H9 (cell line): ENCODE measurements at regions not wholly inside any gene's neighbourhood (a gene's known extent, or its start where the extent isn't known, plus 50 kb on each side); places are given as distances from the start of the nearest gene placed in this dataset.

ENCODE experiments used
- DNase-seq: peaks from one replicate; pipeline ENCODE4 v3.0.0-alpha.2; 2017
- H2AFZ ChIP-seq: one replicate; pipeline ENCODE4 v1.6.1; 2013; ENCODE audit warnings: mild to moderate bottlenecking, low read length, control low read depth, moderate library complexity
- H2AK5ac ChIP-seq: 2 replicates; pipeline ENCODE4 v1.6.1; 2013; ENCODE audit warnings: low read length, control low read depth, mixed read lengths; ENCODE audit not compliant: insufficient read length
- H2BK120ac ChIP-seq: one replicate; pipeline ENCODE4 v1.6.1; 2013; ENCODE audit warnings: low read depth, mild to moderate bottlenecking, low read length, control low read depth, inconsistent platforms; ENCODE audit not compliant: poor library complexity, severe bottlenecking
- H2BK12ac ChIP-seq: 2 replicates; pipeline ENCODE4 v1.6.1; 2013; ENCODE audit warnings: low read length, control low read depth, mixed read lengths, low read depth; ENCODE audit not compliant: insufficient read length
- H2BK15ac ChIP-seq: 2 replicates; pipeline ENCODE4 v1.6.1; 2013; ENCODE audit warnings: low read depth, low read length, control low read depth
- H2BK20ac ChIP-seq: one replicate; pipeline ENCODE4 v1.6.1; 2013; ENCODE audit warnings: low read depth, mild to moderate bottlenecking, low read length, control low read depth, inconsistent platforms; ENCODE audit not compliant: poor library complexity, severe bottlenecking
- H2BK5ac ChIP-seq: 2 replicates; pipeline ENCODE4 v1.6.1; 2013; ENCODE audit warnings: low read length, control low read depth, mixed read lengths; ENCODE audit not compliant: insufficient read length
- H3K14ac ChIP-seq: 2 replicates; pipeline ENCODE4 v1.6.1; 2013; ENCODE audit warnings: low read length, control low read depth; ENCODE audit not compliant: insufficient read depth
- H3K18ac ChIP-seq: 2 replicates; pipeline ENCODE4 v1.6.1; 2013; ENCODE audit warnings: low read depth, mild to moderate bottlenecking, mixed read lengths, low read length, control low read depth; ENCODE audit not compliant: insufficient read length
- H3K23ac ChIP-seq: 2 replicates; pipeline ENCODE4 v1.6.1; 2013; ENCODE audit warnings: low read length, control low read depth, mixed read lengths, low read depth; ENCODE audit not compliant: insufficient read length
- H3K23me2 ChIP-seq: 2 replicates; pipeline ENCODE4 v1.6.1; 2013; ENCODE audit warnings: low read depth, mild to moderate bottlenecking, mixed read lengths, low read length, control low read depth; ENCODE audit not compliant: insufficient read length, poor library complexity, severe bottlenecking
- H3K27ac ChIP-seq: 2 replicates; pipeline ENCODE4 v1.5.1; 2013; ENCODE audit warnings: low read length, control low read depth, mixed read lengths, low read depth; ENCODE audit not compliant: insufficient read length
- H3K27me3 ChIP-seq: 2 replicates; pipeline ENCODE4 v1.6.1; 2013; ENCODE audit warnings: low read length, control low read depth, inconsistent platforms; ENCODE audit not compliant: insufficient read depth
- H3K4ac ChIP-seq: 2 replicates; pipeline ENCODE4 v1.6.1; 2013; ENCODE audit warnings: low read depth, mild to moderate bottlenecking, control low read depth, inconsistent platforms, low read length, moderate library complexity
- H3K4me1 ChIP-seq: 2 replicates; pipeline ENCODE4 v1.6.1; 2013; ENCODE audit warnings: low read length, control low read depth, inconsistent platforms; ENCODE audit not compliant: insufficient read depth
- H3K4me2 ChIP-seq: 2 replicates; pipeline ENCODE4 v1.6.1; 2013; ENCODE audit warnings: low read length, control low read depth, mixed read lengths; ENCODE audit not compliant: insufficient read length, insufficient read depth
- H3K56ac ChIP-seq: 2 replicates; pipeline ENCODE4 v1.6.1; 2013; ENCODE audit warnings: low read depth, mild to moderate bottlenecking, mixed read lengths, low read length, control low read depth; ENCODE audit not compliant: insufficient read length
- H3K79me1 ChIP-seq: 2 replicates; pipeline ENCODE4 v1.6.1; 2013; ENCODE audit warnings: low read depth, mild to moderate bottlenecking, moderate library complexity, low read length, control low read depth, inconsistent platforms; ENCODE audit not compliant: insufficient read depth, poor library complexity, severe bottlenecking
- H3K79me2 ChIP-seq: 2 replicates; pipeline ENCODE4 v1.6.1; 2013; ENCODE audit warnings: low read length, control low read depth, inconsistent platforms; ENCODE audit not compliant: insufficient read depth
- H3K9ac ChIP-seq: 2 replicates; pipeline ENCODE4 v1.6.1; 2013; ENCODE audit warnings: low read length, control low read depth, mixed read lengths; ENCODE audit not compliant: insufficient read length; ENCODE audit errors: extremely low read depth
- H3K9me3 ChIP-seq: one replicate; pipeline ENCODE4 v1.6.1; 2013; ENCODE audit warnings: low read depth, low read length, inconsistent platforms; ENCODE audit not compliant: control insufficient read depth
- H3T11ph ChIP-seq: one replicate; pipeline ENCODE4 v1.6.1; 2013; ENCODE audit warnings: mild to moderate bottlenecking, low read length, control low read depth, inconsistent platforms
- H4K20me1 ChIP-seq: one replicate; pipeline ENCODE4 v1.6.1; 2013; ENCODE audit not compliant: control insufficient read depth, insufficient read length, insufficient read depth
- H4K5ac ChIP-seq: 2 replicates; pipeline ENCODE4 v1.6.1; 2013; ENCODE audit warnings: low read depth, mild to moderate bottlenecking, mixed read lengths, low read length, control low read depth; ENCODE audit not compliant: insufficient read length
- H4K8ac ChIP-seq: replicated peaks from 2 replicates; pipeline ENCODE4 v1.6.1; 2013; ENCODE audit warnings: low read length, control low read depth, mixed read lengths, low read depth; ENCODE audit not compliant: insufficient read length
- H4K91ac ChIP-seq: 2 replicates; pipeline ENCODE4 v1.6.1; 2013; ENCODE audit warnings: low read depth, mild to moderate bottlenecking, moderate library complexity, mixed read lengths, low read length, control low read depth; ENCODE audit not compliant: insufficient read length
- H3K27ac Mint-ChIP-seq, 3 experiments: 2 replicates in 2 of 3; 3 replicates in 1 of 3; pipeline ENCODE4 v1.8.0; 2020 to 2021; ENCODE audit warnings: mixed read lengths in 3 of 3, mild to moderate bottlenecking in 1 of 3, moderate library complexity in 1 of 3
- H3K27me3 Mint-ChIP-seq: 2 replicates; pipeline ENCODE4 v1.8.0; 2021; ENCODE audit warnings: low read depth, mild to moderate bottlenecking, moderate library complexity, mixed read lengths
- H3K36me3 Mint-ChIP-seq, 3 experiments: 2 replicates in 2 of 3; 3 replicates in 1 of 3; pipeline ENCODE4 v1.8.0; 2020 to 2021; ENCODE audit warnings: low read depth in 3 of 3, mixed read lengths in 3 of 3; ENCODE audit not compliant: insufficient read depth in 1 of 3
- H3K4me1 Mint-ChIP-seq, 2 experiments: 2 replicates each; pipeline ENCODE4 v1.8.0; 2020; ENCODE audit warnings: mixed read lengths in 2 of 2
- H3K4me3 Mint-ChIP-seq, 2 experiments: 2 replicates in 1 of 2; 3 replicates in 1 of 2; pipeline ENCODE4 v1.8.0; 2020 to 2021; ENCODE audit warnings: mild to moderate bottlenecking in 2 of 2, mixed read lengths in 2 of 2, moderate library complexity in 1 of 2
- H3K9me3 Mint-ChIP-seq, 2 experiments: 2 replicates in 1 of 2; 3 replicates in 1 of 2; pipeline ENCODE4 v1.8.0; 2020; ENCODE audit warnings: mild to moderate bottlenecking in 2 of 2, mixed read lengths in 2 of 2, moderate library complexity in 1 of 2
- WGBS: extraction: QIAGEN DNeasy Blood & Tissue Kit; methylation state at CpG from one replicate; pipeline ENCODE4 v1.1.7; 2013; ENCODE audit warnings: missing lambda C conversion rate, low lambda C conversion rate, mixed read lengths; ENCODE audit not compliant: insufficient read length; ENCODE audit errors: extremely low coverage; 5-methylcytosine and 5-hydroxymethylcytosine counted together
- TF ChIP-seq, protein P1 (sequence below): fragments of 200-600 bp; sonication (generic); conservative IDR thresholded peaks from 3 replicates; pipeline ENCODE4 v1.8.0; 2021; ENCODE audit warnings: antibody characterized with exemption, mild to moderate bottlenecking

DNA sequence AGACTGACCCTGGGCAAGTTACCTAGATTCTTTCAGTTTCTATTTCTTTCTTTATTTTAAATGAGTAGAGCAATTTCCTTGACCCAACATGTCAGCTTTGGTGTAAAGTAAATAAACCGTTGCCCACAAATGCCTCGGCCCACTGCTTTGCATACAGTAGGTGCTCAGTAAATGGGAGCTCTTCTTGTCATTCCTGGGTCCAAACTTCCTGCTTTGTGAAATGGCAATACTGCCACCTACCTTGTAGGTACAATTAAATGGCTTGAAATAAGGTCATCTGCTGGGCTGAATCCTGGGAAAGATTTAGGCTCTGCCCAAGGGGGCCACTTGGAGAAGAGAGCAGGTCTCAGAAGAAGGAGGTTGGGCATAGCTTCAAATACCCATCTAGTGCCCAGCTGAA, 253.0 kb downstream of the HS3ST3B1 start:
- H3K27me3 ChIP-seq = no peaks in the 10 kb centered on the region
- H2BK20ac ChIP-seq = no peak overlapping the region

More for the DNA sequence above, 253.0 kb downstream of the HS3ST3B1 start:
- Histone ChIP-seq H3K23me2 (no peaks in the 10 kb centered on the region), H2BK15ac (no peak overlapping the region), H3K9ac (no peak overlapping the region), H3K79me2 (no peaks in the 10 kb centered on the region), H2AFZ (no peak overlapping the region), H3K18ac (no peak overlapping the region), H3K23ac (no peak overlapping the region), H3K27ac (no peak overlapping the region), H3K14ac (no peak overlapping the region), H4K91ac (no peak overlapping the region), H2AK5ac (no peak overlapping the region), H3K56ac (no peak overlapping the region), H4K8ac (no peak overlapping the region), H3K4me1 (no peaks in the 10 kb centered on the region), H2BK12ac (no peak overlapping the region), H3K4me2 (no peak overlapping the region), H4K5ac (no peak overlapping the region), H2BK5ac (no peak overlapping the region), H3K4ac (no peak overlapping the region), H4K20me1 (no peaks in the 10 kb centered on the region), H2BK120ac (no peak overlapping the region), H3K9me3 (no peaks in the 10 kb centered on the region), H3K79me1 (no peaks in the 10 kb centered on the region), H3T11ph (no peak overlapping the region)
- Mint-ChIP-seq H3K4me1 (peaks cover 17 to 18% of the 10 kb centered on the region in 2 experiments), H3K9me3 (no peaks in the 10 kb centered on the region), H3K27ac (no peak overlapping the region), H3K4me3 (no peak overlapping the region), H3K27me3 (no peaks in the 10 kb centered on the region; the same call in 1 of the 2 replicates), H3K36me3 (no peaks in the 10 kb centered on the region)
- WGBS = no CpG with 5 or more reads among the region's 2 CpGs
- DNase-seq = no peak
- TF ChIP-seq, protein P1, sequence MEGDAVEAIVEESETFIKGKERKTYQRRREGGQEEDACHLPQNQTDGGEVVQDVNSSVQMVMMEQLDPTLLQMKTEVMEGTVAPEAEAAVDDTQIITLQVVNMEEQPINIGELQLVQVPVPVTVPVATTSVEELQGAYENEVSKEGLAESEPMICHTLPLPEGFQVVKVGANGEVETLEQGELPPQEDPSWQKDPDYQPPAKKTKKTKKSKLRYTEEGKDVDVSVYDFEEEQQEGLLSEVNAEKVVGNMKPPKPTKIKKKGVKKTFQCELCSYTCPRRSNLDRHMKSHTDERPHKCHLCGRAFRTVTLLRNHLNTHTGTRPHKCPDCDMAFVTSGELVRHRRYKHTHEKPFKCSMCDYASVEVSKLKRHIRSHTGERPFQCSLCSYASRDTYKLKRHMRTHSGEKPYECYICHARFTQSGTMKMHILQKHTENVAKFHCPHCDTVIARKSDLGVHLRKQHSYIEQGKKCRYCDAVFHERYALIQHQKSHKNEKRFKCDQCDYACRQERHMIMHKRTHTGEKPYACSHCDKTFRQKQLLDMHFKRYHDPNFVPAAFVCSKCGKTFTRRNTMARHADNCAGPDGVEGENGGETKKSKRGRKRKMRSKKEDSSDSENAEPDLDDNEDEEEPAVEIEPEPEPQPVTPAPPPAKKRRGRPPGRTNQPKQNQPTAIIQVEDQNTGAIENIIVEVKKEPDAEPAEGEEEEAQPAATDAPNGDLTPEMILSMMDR = peak; percentile 48; the same call in 2 of the 3 replicates
